ENCODE measurements at regions not wholly inside any gene's neighbourhood (a gene's known extent, or its start where the extent isn't known, plus 50 kb on each side); places are given as distances from the start of the nearest gene placed in this dataset.

DNA sequence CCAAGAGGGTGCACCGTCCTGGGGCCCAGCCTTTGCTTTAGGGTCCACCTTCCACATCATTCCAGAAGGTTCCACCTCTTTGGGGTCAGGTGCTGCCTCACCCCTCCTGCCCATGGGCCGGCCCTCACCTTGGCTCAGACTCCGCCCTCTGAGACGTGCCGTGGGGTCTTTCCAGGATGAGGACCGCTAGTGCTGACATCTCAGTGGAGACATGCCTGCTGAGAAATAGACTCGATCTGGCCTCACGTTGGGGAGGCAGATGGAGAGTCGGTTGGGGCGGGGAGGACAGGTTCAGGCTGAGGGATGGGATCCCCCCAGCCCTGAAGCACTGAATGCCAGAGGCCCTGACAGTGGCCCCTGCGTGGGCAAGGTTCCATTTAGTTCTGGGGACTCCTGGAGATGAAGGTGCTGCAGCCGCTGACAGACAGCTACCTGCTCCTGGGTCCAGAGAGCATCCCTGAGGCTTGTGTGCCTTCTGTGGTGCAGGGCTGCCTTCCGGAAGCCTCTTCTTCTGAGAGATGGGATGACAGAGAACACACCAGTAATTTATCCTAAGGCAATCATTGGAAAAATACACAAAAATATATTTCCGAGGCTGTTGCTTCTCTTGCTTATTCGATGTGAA is 185.3 kb downstream of the KIF26A start:
- Mint-ChIP-seq H3K4me3 (no peak overlapping the region), H3K27me3 (ENCODE audit: low read depth in 3 of 3) (peaks cover 3 to 14% (median 6%) of the 10 kb centered on the region in 3 donors), H3K4me1 (no peaks in the 10 kb centered on the region), H3K36me3 (no peaks in the 10 kb centered on the region), H3K27ac (no peak overlapping the region), H3K9me3 (peaks cover 0 to 4% (median 0%) of the 10 kb centered on the region in 7 donors)
- Histone ChIP-seq H3K4me3 (replicated peaks in 1 of 3; ENCODE audit: low read depth in 2 of 3, low read length in 3 of 3) (no peak overlapping the region), H3K4me2 (replicated peaks; ENCODE audit: extremely low read depth, low read length, poor library complexity, severe bottlenecking) (no peak overlapping the region), H2AFZ (ENCODE audit: insufficient read depth, low read depth, low read length, poor library complexity, severe bottlenecking) (no peak overlapping the region), H3K9me3 (replicated peaks in 1 of 2; ENCODE audit: control insufficient read depth in 1 of 2, insufficient read depth in 1 of 2, low read length in 2 of 2) (peaks cover 0 to 3% of the 10 kb centered on the region in 2 donors), H3K4me1 (ENCODE audit: control insufficient read depth in 1 of 2, insufficient read depth in 2 of 2, low read length in 2 of 2) (no peaks in the 10 kb centered on the region), H3K9ac (ENCODE audit: insufficient read depth, low read length, poor library complexity, severe bottlenecking) (no peak overlapping the region), H4K20me1 (ENCODE audit: insufficient read depth, low read length) (no peaks in the 10 kb centered on the region), H3K27ac (ENCODE audit: low read depth in 1 of 2, low read length in 2 of 2) (no peak overlapping the region), H3K79me2 (ENCODE audit: insufficient read depth, low read length) (no peaks in the 10 kb centered on the region), H3K36me3 (replicated peaks in 1 of 2; ENCODE audit: control insufficient read depth in 1 of 2, insufficient read depth in 2 of 2, low read length in 2 of 2) (no peaks in the 10 kb centered on the region), H3K27me3 (ENCODE audit: control insufficient read depth in 2 of 2, insufficient read depth in 2 of 2, low read length in 2 of 2) (no peaks in the 10 kb centered on the region)
- DNase-seq = no peak
- intact Hi-C loops (cut with micrococcal nuclease) = no loop called here
- 85% methylated on average over 12 of the region's 15 CpGs for WGBS (ENCODE audit: insufficient coverage)
- TF ChIP-seq, protein P1, sequence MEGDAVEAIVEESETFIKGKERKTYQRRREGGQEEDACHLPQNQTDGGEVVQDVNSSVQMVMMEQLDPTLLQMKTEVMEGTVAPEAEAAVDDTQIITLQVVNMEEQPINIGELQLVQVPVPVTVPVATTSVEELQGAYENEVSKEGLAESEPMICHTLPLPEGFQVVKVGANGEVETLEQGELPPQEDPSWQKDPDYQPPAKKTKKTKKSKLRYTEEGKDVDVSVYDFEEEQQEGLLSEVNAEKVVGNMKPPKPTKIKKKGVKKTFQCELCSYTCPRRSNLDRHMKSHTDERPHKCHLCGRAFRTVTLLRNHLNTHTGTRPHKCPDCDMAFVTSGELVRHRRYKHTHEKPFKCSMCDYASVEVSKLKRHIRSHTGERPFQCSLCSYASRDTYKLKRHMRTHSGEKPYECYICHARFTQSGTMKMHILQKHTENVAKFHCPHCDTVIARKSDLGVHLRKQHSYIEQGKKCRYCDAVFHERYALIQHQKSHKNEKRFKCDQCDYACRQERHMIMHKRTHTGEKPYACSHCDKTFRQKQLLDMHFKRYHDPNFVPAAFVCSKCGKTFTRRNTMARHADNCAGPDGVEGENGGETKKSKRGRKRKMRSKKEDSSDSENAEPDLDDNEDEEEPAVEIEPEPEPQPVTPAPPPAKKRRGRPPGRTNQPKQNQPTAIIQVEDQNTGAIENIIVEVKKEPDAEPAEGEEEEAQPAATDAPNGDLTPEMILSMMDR (IDR thresholded peaks at IDR 0.05) = no peak

DNA sequence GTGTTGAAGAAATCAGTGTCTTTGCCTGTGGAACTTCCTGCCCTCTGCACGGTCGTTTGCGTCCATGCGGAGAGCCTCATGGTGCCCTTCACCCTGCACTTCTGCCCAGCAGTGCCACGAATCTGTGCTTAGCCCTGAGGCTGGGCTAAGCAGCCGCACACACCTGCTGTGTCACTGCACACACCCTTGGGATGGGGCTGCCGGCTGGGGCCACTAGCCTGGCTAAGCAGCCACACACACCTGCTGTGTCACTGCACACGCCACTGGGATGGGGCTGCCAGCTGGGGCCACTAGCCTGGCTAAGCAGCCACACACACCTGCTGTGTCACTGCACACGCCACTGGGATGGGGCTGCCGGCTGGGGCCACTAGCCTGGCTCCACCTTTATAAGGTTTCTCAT is 188.5 kb downstream of the KIF26A start:
- Mint-ChIP-seq H3K36me3 (no peaks in the 10 kb centered on the region), H3K27ac (no peak overlapping the region), H3K4me1 (no peaks in the 10 kb centered on the region), H3K27me3 (ENCODE audit: low read depth in 3 of 3) (peaks cover 0 to 3% (median 2%) of the 10 kb centered on the region in 3 donors), H3K4me3 (no peak overlapping the region), H3K9me3 (peaks cover 4 to 18% (median 12%) of the 10 kb centered on the region in 7 donors)
- Histone ChIP-seq H3K36me3 (replicated peaks in 1 of 2; ENCODE audit: control insufficient read depth in 1 of 2, insufficient read depth in 2 of 2, low read length in 2 of 2) (no peaks in the 10 kb centered on the region), H4K20me1 (ENCODE audit: insufficient read depth, low read length) (no peaks in the 10 kb centered on the region), H3K4me3 (replicated peaks in 1 of 3; ENCODE audit: low read depth in 2 of 3, low read length in 3 of 3) (no peak overlapping the region), H3K27ac (ENCODE audit: low read depth in 1 of 2, low read length in 2 of 2) (no peak overlapping the region), H3K9ac (ENCODE audit: insufficient read depth, low read length, poor library complexity, severe bottlenecking) (no peak overlapping the region), H3K9me3 (replicated peaks in 1 of 2; ENCODE audit: control insufficient read depth in 1 of 2, insufficient read depth in 1 of 2, low read length in 2 of 2) (peaks cover 6 to 8% of the 10 kb centered on the region in 2 donors), H2AFZ (ENCODE audit: insufficient read depth, low read depth, low read length, poor library complexity, severe bottlenecking) (no peak overlapping the region), H3K79me2 (ENCODE audit: insufficient read depth, low read length) (no peaks in the 10 kb centered on the region), H3K27me3 (ENCODE audit: control insufficient read depth in 2 of 2, insufficient read depth in 2 of 2, low read length in 2 of 2) (no peaks in the 10 kb centered on the region), H3K4me2 (replicated peaks; ENCODE audit: extremely low read depth, low read length, poor library complexity, severe bottlenecking) (no peak overlapping the region), H3K4me1 (ENCODE audit: control insufficient read depth in 1 of 2, insufficient read depth in 2 of 2, low read length in 2 of 2) (no peaks in the 10 kb centered on the region)
- TF ChIP-seq, protein P1 (IDR thresholded peaks at IDR 0.05) = no peak
- 85% methylated on average over 10 of the region's 10 CpGs for WGBS (ENCODE audit: insufficient coverage)
- DNase-seq = no peak
- intact Hi-C loops (cut with micrococcal nuclease) = no loop called here

Data from CD14-positive monocyte (primary cell).